Neural progenitor cell (in vitro differentiated cells): ENCODE measurements at regions not wholly inside any gene's neighbourhood (a gene's known extent, or its start where the extent isn't known, plus 50 kb on each side); places are given as distances from the start of the nearest gene placed in this dataset.

ENCODE experiments used
- DNase-seq: peaks from one replicate; pipeline ENCODE4 v3.0.0-alpha.2; 2016; ENCODE audit warnings: low spot score
- H2AFZ ChIP-seq: fragments of 200-600 bp; sonication (generic); replicated peaks from 2 replicates; pipeline ENCODE4 v1.6.1; 2016; ENCODE audit warnings: antibody characterized with exemption
- H3F3A ChIP-seq: fragments of 200-600 bp; sonication (generic); 2 replicates; pipeline ENCODE4 v1.6.1; 2016; ENCODE audit warnings: antibody characterized with exemption, low read depth
- H3K27ac ChIP-seq: fragments of 200-600 bp; sonication (generic); 2 replicates; pipeline ENCODE4 v1.5.1; 2016; ENCODE audit warnings: mild to moderate bottlenecking
- H3K27me3 ChIP-seq: fragments of 200-600 bp; sonication (generic); 2 replicates; pipeline ENCODE4 v1.6.1; 2016; ENCODE audit warnings: mild to moderate bottlenecking, moderate library complexity
- H3K36me3 ChIP-seq: fragments of 200-600 bp; sonication (generic); 2 replicates; pipeline ENCODE4 v1.5.1; 2016
- H3K4me1 ChIP-seq: fragments of 200-600 bp; sonication (generic); 2 replicates; pipeline ENCODE4 v1.6.1; 2016; ENCODE audit warnings: mixed run types
- H3K4me2 ChIP-seq: fragments of 200-600 bp; sonication (generic); 2 replicates; pipeline ENCODE4 v1.6.1; 2016
- H3K4me3 ChIP-seq: fragments of 200-600 bp; sonication (generic); 2 replicates; pipeline ENCODE4 v1.5.1; 2016
- H3K79me2 ChIP-seq: fragments of 200-600 bp; sonication (generic); 2 replicates; pipeline ENCODE4 v1.6.1; 2016; ENCODE audit warnings: low read depth
- H3K9ac ChIP-seq: fragments of 200-600 bp; sonication (generic); 2 replicates; pipeline ENCODE4 v1.6.1; 2016
- H3K9me3 ChIP-seq: fragments of 200-600 bp; sonication (generic); 2 replicates; pipeline ENCODE4 v1.5.1; 2016; ENCODE audit warnings: low read depth
- H4K20me1 ChIP-seq: fragments of 200-600 bp; sonication (generic); 2 replicates; pipeline ENCODE4 v1.6.1; 2016; ENCODE audit warnings: low read depth
- H3K27ac Mint-ChIP-seq: 3 replicates; pipeline ENCODE4 v1.8.0; 2021; ENCODE audit warnings: mixed read lengths
- H3K27me3 Mint-ChIP-seq: 2 replicates; pipeline ENCODE4 v1.8.0; 2022; ENCODE audit warnings: low read depth, mild to moderate bottlenecking, inconsistent platforms, moderate library complexity, mixed read lengths; ENCODE audit not compliant: insufficient read depth
- H3K36me3 Mint-ChIP-seq: 3 replicates; pipeline ENCODE4 v1.8.0; 2021; ENCODE audit warnings: mixed read lengths
- H3K4me1 Mint-ChIP-seq: 3 replicates; pipeline ENCODE4 v1.8.0; 2021; ENCODE audit warnings: mixed read lengths
- H3K4me3 Mint-ChIP-seq: 3 replicates; pipeline ENCODE4 v1.8.0; 2021; ENCODE audit warnings: mild to moderate bottlenecking, moderate library complexity, mixed read lengths
- H3K9me3 Mint-ChIP-seq: 3 replicates; pipeline ENCODE4 v1.8.0; 2020; ENCODE audit warnings: mixed read lengths
- CTCF ChIP-seq: fragments of 200-600 bp; sonication (generic); IDR thresholded peaks from 2 replicates; pipeline ENCODE4 v1.5.1; 2017; ENCODE audit warnings: antibody characterized with exemption, mild to moderate bottlenecking
- EZH2 ChIP-seq: fragments of 200-600 bp; sonication (generic); IDR thresholded peaks from 2 replicates; pipeline ENCODE4 v1.6.1; 2017; ENCODE audit warnings: antibody characterized with exemption, mild to moderate bottlenecking, moderate library complexity
- EZH2phosphoT487 ChIP-seq: fragments of 200-600 bp; sonication (generic); IDR thresholded peaks from 2 replicates; pipeline ENCODE4 v1.6.1; 2017; ENCODE audit warnings: antibody characterized with exemption

DNA sequence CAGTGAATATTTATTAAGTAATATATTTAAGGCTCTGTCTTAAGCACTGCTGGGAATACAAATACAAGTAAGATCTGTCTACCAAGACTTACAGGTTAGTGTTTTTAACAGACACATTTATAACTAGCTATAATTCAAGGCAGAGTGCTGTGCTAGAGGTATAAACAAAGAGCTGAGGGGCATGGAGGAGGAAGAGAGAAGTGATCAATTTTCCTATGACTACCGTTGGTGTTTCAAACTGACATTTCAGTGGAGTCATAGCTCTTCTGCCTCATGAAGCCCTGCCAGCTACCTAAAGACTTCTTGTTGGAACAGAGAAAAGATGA is 79.9 kb downstream of the CYB561 start:
- H2AFZ ChIP-seq, result no peak overlapping the region
- H3K27me3 Mint-ChIP-seq, result no peaks in the 10 kb centered on the region
- H3K36me3 Mint-ChIP-seq, result peaks cover 2% of the 10 kb centered on the region
- no peaks in the 10 kb centered on the region for H3K9me3 ChIP-seq
- no peaks in the 10 kb centered on the region for H3K36me3 ChIP-seq
- H3K4me1 ChIP-seq, result no peaks in the 10 kb centered on the region
- no peaks in the 10 kb centered on the region for H4K20me1 ChIP-seq
- H3K27ac Mint-ChIP-seq, result no peak overlapping the region
- no peaks in the 10 kb centered on the region for H3K4me1 Mint-ChIP-seq
- no peak overlapping the region for H3K4me3 ChIP-seq
- no peak overlapping the region for H3K27ac ChIP-seq
- H3K9me3 Mint-ChIP-seq, result no peaks in the 10 kb centered on the region
- no peak for DNase-seq
- H3K79me2 ChIP-seq, result no peaks in the 10 kb centered on the region
- H3F3A ChIP-seq, result no peaks in the 10 kb centered on the region
- H3K4me2 ChIP-seq, result no peak overlapping the region
- no peak overlapping the region for H3K9ac ChIP-seq
- H3K4me3 Mint-ChIP-seq, result no peak overlapping the region
- no peaks in the 10 kb centered on the region for H3K27me3 ChIP-seq
- no peak for TF ChIP-seq EZH2phosphoT487
- no peak for TF ChIP-seq EZH2
- no peak for TF ChIP-seq CTCF

DNA sequence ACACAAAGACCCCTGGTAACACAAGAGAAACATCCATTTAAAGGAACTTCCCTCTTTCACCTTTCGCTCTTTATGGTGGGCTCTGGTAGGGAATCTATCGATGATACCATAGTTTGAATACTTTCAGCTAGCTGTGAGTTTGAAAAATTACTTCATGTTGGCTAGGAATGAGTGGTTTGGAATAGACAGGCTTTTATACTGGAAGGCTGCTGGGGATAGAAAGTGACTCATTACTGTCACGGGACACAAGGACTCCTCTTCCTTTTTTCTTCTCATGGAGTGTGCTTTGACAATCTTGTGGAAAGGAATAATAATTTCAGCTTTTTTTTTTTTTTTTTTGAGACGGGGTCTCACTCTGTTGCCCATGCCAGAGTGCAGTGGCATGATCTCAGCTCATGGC is 76.9 kb downstream of the CYB561 start:
- H3K4me3 Mint-ChIP-seq, result no peak overlapping the region
- Histone ChIP-seq H4K20me1 (no peaks in the 10 kb centered on the region), H3K79me2 (no peaks in the 10 kb centered on the region), H3K27ac (no peak overlapping the region), H2AFZ (no peak overlapping the region), H3K4me2 (no peak overlapping the region), H3K9me3 (no peaks in the 10 kb centered on the region), H3F3A (no peaks in the 10 kb centered on the region), H3K27me3 (no peaks in the 10 kb centered on the region), H3K4me3 (no peak overlapping the region), H3K9ac (no peak overlapping the region), H3K36me3 (no peaks in the 10 kb centered on the region), H3K4me1 (no peaks in the 10 kb centered on the region)
- no peak overlapping the region for H3K27ac Mint-ChIP-seq
- no peaks in the 10 kb centered on the region for H3K4me1 Mint-ChIP-seq
- H3K27me3 Mint-ChIP-seq, result peaks cover under 1% of the 10 kb centered on the region
- H3K9me3 Mint-ChIP-seq, result no peaks in the 10 kb centered on the region
- TF ChIP-seq EZH2 (no peak), EZH2phosphoT487 (no peak), CTCF (no peak)
- H3K36me3 Mint-ChIP-seq, result peaks cover under 1% of the 10 kb centered on the region
- no peak for DNase-seq

- Histone ChIP-seq H3K9ac (no peak overlapping the region), H2AFZ (no peak overlapping the region), H3K79me2 (no peaks in the 10 kb centered on the region), H3K27me3 (no peaks in the 10 kb centered on the region), H3K4me3 (no peak overlapping the region), H3K4me2 (no peak overlapping the region), H3K36me3 (no peaks in the 10 kb centered on the region), H4K20me1 (no peaks in the 10 kb centered on the region), H3F3A (no peaks in the 10 kb centered on the region), H3K9me3 (no peaks in the 10 kb centered on the region), H3K4me1 (no peaks in the 10 kb centered on the region), H3K27ac (no peak overlapping the region)
- Mint-ChIP-seq H3K27ac (no peak overlapping the region), H3K4me1 (no peaks in the 10 kb centered on the region), H3K4me3 (no peak overlapping the region), H3K9me3 (no peaks in the 10 kb centered on the region), H3K36me3 (peaks cover 11% of the 10 kb centered on the region), H3K27me3 (peaks cover 2% of the 10 kb centered on the region)
- TF ChIP-seq EZH2phosphoT487 (no peak), EZH2 (no peak), CTCF (no peak)
- DNase-seq, result no peak
Measured at GRCh38 chr17:63370696-63371095, 75.4 kb downstream of the CYB561 start.

- H3K36me3 Mint-ChIP-seq, result peaks cover 33% of the 10 kb centered on the region
- H3K27ac Mint-ChIP-seq, result no peak overlapping the region
- H3K9ac ChIP-seq, result no peak overlapping the region
- H3K4me2 ChIP-seq, result no peak overlapping the region
- H3K79me2 ChIP-seq, result no peaks in the 10 kb centered on the region
- no peaks in the 10 kb centered on the region for H3K9me3 ChIP-seq
- TF ChIP-seq EZH2phosphoT487 (no peak), CTCF (no peak), EZH2 (no peak)
- H4K20me1 ChIP-seq, result no peaks in the 10 kb centered on the region
- H3K4me1 Mint-ChIP-seq, result no peaks in the 10 kb centered on the region
- H3K9me3 Mint-ChIP-seq, result peaks cover 6% of the 10 kb centered on the region
- H3K27me3 ChIP-seq, result no peaks in the 10 kb centered on the region
- H2AFZ ChIP-seq, result no peak overlapping the region
- no peaks in the 10 kb centered on the region for H3K4me1 ChIP-seq
- no peak overlapping the region for H3K4me3 Mint-ChIP-seq
- no peaks in the 10 kb centered on the region for H3F3A ChIP-seq
- peaks cover 4% of the 10 kb centered on the region for H3K27me3 Mint-ChIP-seq
- no peaks in the 10 kb centered on the region for H3K36me3 ChIP-seq
- no peak overlapping the region for H3K4me3 ChIP-seq
- no peak for DNase-seq
- H3K27ac ChIP-seq, result no peak overlapping the region
Measured at GRCh38 chr17:63376949-63377348, 69.2 kb downstream of the CYB561 start.
